ENCODE measurements at regions not wholly inside any gene's neighbourhood (a gene's known extent, or its start where the extent isn't known, plus 50 kb on each side); places are given as distances from the start of the nearest gene placed in this dataset.

GRCh38 chr7:84624527-84624926 lies 429.9 kb upstream of the SEMA3A start:
- Histone ChIP-seq H3K4me2 (ENCODE audit: low read depth, low read length) (no peak overlapping the region), H3K79me2 (ENCODE audit: low read length) (no peaks in the 10 kb centered on the region), H3K4me1 (ENCODE audit: low read length) (no peaks in the 10 kb centered on the region), H4K20me1 (ENCODE audit: insufficient read depth, low read length) (no peaks in the 10 kb centered on the region), H3K9me3 (replicated peaks; ENCODE audit: insufficient read depth, low read length) (no peaks in the 10 kb centered on the region), H3K27me3 (replicated peaks; ENCODE audit: insufficient read depth, low read length) (no peaks in the 10 kb centered on the region), H2AFZ (ENCODE audit: low read length) (no peak overlapping the region), H3K4me3 (ENCODE audit: low read length) (no peak overlapping the region), H3F3A (ENCODE audit: insufficient read depth, low read length) (no peaks in the 10 kb centered on the region), H3K36me3 (replicated peaks; ENCODE audit: insufficient read depth, low read length) (no peaks in the 10 kb centered on the region), H3K9me2 (replicated peaks; ENCODE audit: insufficient read depth, low read length) (no peaks in the 10 kb centered on the region), H3K27ac (ENCODE audit: low read length) (no peak overlapping the region), H3K9ac (ENCODE audit: low read length) (no peak overlapping the region)
- no peak for TF ChIP-seq CTCF (IDR thresholded peaks at IDR 0.05; ENCODE audit: low read length)
- DNase-seq: no peak

- no peaks in the 10 kb centered on the region for H3K4me1 ChIP-seq (ENCODE audit: low read length)
- H3K27ac ChIP-seq (ENCODE audit: low read length): no peak overlapping the region
- no peak overlapping the region for H3K4me2 ChIP-seq (ENCODE audit: low read depth, low read length)
- TF ChIP-seq CTCF (IDR thresholded peaks at IDR 0.05; ENCODE audit: low read length) (no peak), EZH2 (optimal IDR thresholded peaks at IDR 0.05; ENCODE audit: low read depth, low read length) (no peak), EZH2phosphoT487 (IDR thresholded peaks at IDR 0.05; ENCODE audit: low read length) (no peak)
- H3K9me3 ChIP-seq (replicated peaks; ENCODE audit: insufficient read depth, low read length): no peaks in the 10 kb centered on the region
- H3F3A ChIP-seq (ENCODE audit: insufficient read depth, low read length): no peaks in the 10 kb centered on the region
- H3K4me3 ChIP-seq (ENCODE audit: low read length): no peak overlapping the region
- no peak for DNase-seq
- no peaks in the 10 kb centered on the region for H3K9me2 ChIP-seq (replicated peaks; ENCODE audit: insufficient read depth, low read length)
- no peaks in the 10 kb centered on the region for H3K36me3 ChIP-seq (replicated peaks; ENCODE audit: insufficient read depth, low read length)
- no peaks in the 10 kb centered on the region for H3K79me2 ChIP-seq (ENCODE audit: low read length)
- no peak overlapping the region for H2AFZ ChIP-seq (ENCODE audit: low read length)
- H3K27me3 ChIP-seq (replicated peaks; ENCODE audit: insufficient read depth, low read length): no peaks in the 10 kb centered on the region
- H4K20me1 ChIP-seq (ENCODE audit: insufficient read depth, low read length): no peaks in the 10 kb centered on the region
- no peak overlapping the region for H3K9ac ChIP-seq (ENCODE audit: low read length)
Measured at GRCh38 chr7:84617265-84618030, 422.9 kb upstream of the SEMA3A start.

- Histone ChIP-seq H3K9me2 (replicated peaks; ENCODE audit: insufficient read depth, low read length) (no peaks in the 10 kb centered on the region), H3K9ac (ENCODE audit: low read length) (no peak overlapping the region), H2AFZ (ENCODE audit: low read length) (no peak overlapping the region; the same call in 1 of the 2 replicates), H3K36me3 (replicated peaks; ENCODE audit: insufficient read depth, low read length) (no peaks in the 10 kb centered on the region), H3K4me1 (ENCODE audit: low read length) (no peaks in the 10 kb centered on the region), H3K4me3 (ENCODE audit: low read length) (no peak overlapping the region), H3K27ac (ENCODE audit: low read length) (no peak overlapping the region), H3K27me3 (replicated peaks; ENCODE audit: insufficient read depth, low read length) (no peaks in the 10 kb centered on the region), H3F3A (ENCODE audit: insufficient read depth, low read length) (no peaks in the 10 kb centered on the region), H3K79me2 (ENCODE audit: low read length) (no peaks in the 10 kb centered on the region), H3K9me3 (replicated peaks; ENCODE audit: insufficient read depth, low read length) (no peaks in the 10 kb centered on the region), H3K4me2 (ENCODE audit: low read depth, low read length) (no peak overlapping the region), H4K20me1 (ENCODE audit: insufficient read depth, low read length) (no peaks in the 10 kb centered on the region)
- no peak for DNase-seq
- TF ChIP-seq CTCF (IDR thresholded peaks at IDR 0.05; ENCODE audit: low read length): no peak
- TF ChIP-seq EZH2phosphoT487 (IDR thresholded peaks at IDR 0.05; ENCODE audit: low read length): no peak
- TF ChIP-seq EZH2 (optimal IDR thresholded peaks at IDR 0.05; ENCODE audit: low read depth, low read length): no peak
Measured at GRCh38 chr7:84614821-84615501, 420.4 kb upstream of the SEMA3A start.

Measured in MM.1S (cell line).